GM23248 (cell line): ENCODE measurements at regions not wholly inside any gene's neighbourhood (a gene's known extent, or its start where the extent isn't known, plus 50 kb on each side); places are given as distances from the start of the nearest gene placed in this dataset.

ENCODE experiments used
- DNase-seq: peaks from one replicate; pipeline ENCODE4 v3.0.0-alpha.2; 2015
- H2AFZ ChIP-seq: fragments of 200-600 bp; sonication (generic); 2 replicates; pipeline ENCODE4 v1.6.1; 2016; ENCODE audit warnings: antibody characterized with exemption
- H3F3A ChIP-seq: fragments of 200-600 bp; sonication (generic); 2 replicates; pipeline ENCODE4 v1.6.1; 2016; ENCODE audit warnings: mild to moderate bottlenecking, antibody characterized with exemption, mixed run types; ENCODE audit not compliant: insufficient read depth
- H3K27ac ChIP-seq: fragments of 200-600 bp; sonication (generic); 2 replicates; pipeline ENCODE4 v1.5.1; 2016; ENCODE audit warnings: mild to moderate bottlenecking
- H3K27me3 ChIP-seq: fragments of 200-600 bp; sonication (generic); replicated peaks from 2 replicates; pipeline ENCODE4 v1.6.1; 2016; ENCODE audit warnings: mild to moderate bottlenecking; ENCODE audit not compliant: insufficient read depth
- H3K36me3 ChIP-seq: fragments of 200-600 bp; sonication (generic); 2 replicates; pipeline ENCODE4 v1.6.1; 2016; ENCODE audit warnings: low read depth, mild to moderate bottlenecking
- H3K4me1 ChIP-seq: fragments of 200-600 bp; sonication (generic); 2 replicates; pipeline ENCODE4 v1.6.1; 2016; ENCODE audit warnings: mild to moderate bottlenecking; ENCODE audit not compliant: insufficient read depth
- H3K4me2 ChIP-seq: fragments of 200-600 bp; sonication (generic); one replicate; pipeline ENCODE4 v1.6.1; 2016; ENCODE audit warnings: mild to moderate bottlenecking; ENCODE audit not compliant: unreplicated experiment
- H3K4me3 ChIP-seq: fragments of 200-600 bp; sonication (generic); 2 replicates; pipeline ENCODE4 v1.5.1; 2016; ENCODE audit warnings: mild to moderate bottlenecking
- H3K79me2 ChIP-seq: fragments of 200-600 bp; sonication (generic); 2 replicates; pipeline ENCODE4 v1.6.1; 2016; ENCODE audit warnings: mild to moderate bottlenecking; ENCODE audit not compliant: insufficient read depth
- H3K9ac ChIP-seq: fragments of 200-600 bp; sonication (generic); 2 replicates; pipeline ENCODE4 v1.6.1; 2016; ENCODE audit warnings: mild to moderate bottlenecking
- H3K9me2 ChIP-seq: fragments of 200-600 bp; sonication (generic); 2 replicates; pipeline ENCODE4 v1.6.1; 2016; ENCODE audit warnings: mixed run types, mild to moderate bottlenecking, moderate library complexity; ENCODE audit not compliant: insufficient read depth
- H3K9me3 ChIP-seq: fragments of 200-600 bp; sonication (generic); one replicate; pipeline ENCODE4 v1.6.1; 2017; ENCODE audit warnings: low read depth
- H4K20me1 ChIP-seq: fragments of 200-600 bp; sonication (generic); 2 replicates; pipeline ENCODE4 v1.6.0; 2016; ENCODE audit not compliant: insufficient read depth
- EZH2 ChIP-seq: fragments of 200-600 bp; sonication (generic); IDR thresholded peaks from 2 replicates; pipeline ENCODE4 v1.6.1; 2018; ENCODE audit warnings: antibody characterized with exemption, mild to moderate bottlenecking; ENCODE audit not compliant: insufficient read depth, poor library complexity, severe bottlenecking
- EZH2phosphoT487 ChIP-seq: fragments of 200-600 bp; sonication (generic); IDR thresholded peaks from 2 replicates; pipeline ENCODE4 v1.6.1; 2018; ENCODE audit warnings: antibody characterized with exemption, moderate library complexity, mild to moderate bottlenecking, low read depth; ENCODE audit not compliant: insufficient read depth
- WGBS, 2 experiments: methylation state at CpG; one replicate each; pipeline ENCODE4 v1.1.6; 2015 to 2017; ENCODE audit warnings: low lambda C conversion rate in 2 of 2, low coverage in 1 of 2; ENCODE audit errors: missing lambda C conversion rate in 2 of 2; 5-methylcytosine and 5-hydroxymethylcytosine counted together
- in situ Hi-C: fragments of 300-500 bp; cut with MboI; formaldehyde crosslinking; loops from 2 replicates; pipeline ENCODE4 v1.15.0; 2020

DNA sequence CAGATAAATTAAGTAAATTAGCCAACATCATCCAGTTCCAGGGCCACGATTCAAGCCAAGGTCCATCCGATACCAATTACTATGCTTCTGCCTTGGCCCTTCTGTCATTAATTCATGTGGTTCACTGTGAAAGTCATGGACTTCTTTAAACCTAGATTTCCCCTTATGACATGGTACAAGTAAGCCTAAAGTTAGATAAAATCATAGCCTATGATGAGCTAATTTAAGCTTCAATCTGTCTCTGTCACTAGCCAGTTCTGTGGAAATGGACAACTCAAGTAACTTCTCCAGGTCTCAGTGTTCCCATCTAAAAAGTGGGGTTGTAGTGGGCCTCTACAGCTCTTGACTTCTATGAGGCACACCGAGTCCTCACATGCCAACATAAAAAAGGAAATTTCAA lies 225.5 kb upstream of the MARCKS start:
- 51 to 54% methylated on average over 3 of the region's 3 CpGs for WGBS, 2 experiments
- H3K27ac ChIP-seq: peak overlapping the region; percentile 89
- H3K4me2 ChIP-seq: peak overlapping the region; percentile 92
- H3K9ac ChIP-seq: peak overlapping the region; percentile 73
- peaks cover 61% of the 10 kb centered on the region for H3K4me1 ChIP-seq
- no peaks in the 10 kb centered on the region for H4K20me1 ChIP-seq
- H2AFZ ChIP-seq: no peak overlapping the region
- DNase-seq: peak; percentile 24
- no peak for TF ChIP-seq EZH2
- TF ChIP-seq EZH2phosphoT487: no peak
- no peaks in the 10 kb centered on the region for H3K9me3 ChIP-seq
- no peaks in the 10 kb centered on the region for H3K36me3 ChIP-seq
- no peaks in the 10 kb centered on the region for H3K79me2 ChIP-seq
- H3K4me3 ChIP-seq: peak overlapping the region; percentile 63; the same call in 1 of the 2 replicates
- no peaks in the 10 kb centered on the region for H3K27me3 ChIP-seq
- H3K9me2 ChIP-seq: no peaks in the 10 kb centered on the region
- in situ Hi-C loops: no loop called here
- peaks cover 37% of the 10 kb centered on the region for H3F3A ChIP-seq

DNA sequence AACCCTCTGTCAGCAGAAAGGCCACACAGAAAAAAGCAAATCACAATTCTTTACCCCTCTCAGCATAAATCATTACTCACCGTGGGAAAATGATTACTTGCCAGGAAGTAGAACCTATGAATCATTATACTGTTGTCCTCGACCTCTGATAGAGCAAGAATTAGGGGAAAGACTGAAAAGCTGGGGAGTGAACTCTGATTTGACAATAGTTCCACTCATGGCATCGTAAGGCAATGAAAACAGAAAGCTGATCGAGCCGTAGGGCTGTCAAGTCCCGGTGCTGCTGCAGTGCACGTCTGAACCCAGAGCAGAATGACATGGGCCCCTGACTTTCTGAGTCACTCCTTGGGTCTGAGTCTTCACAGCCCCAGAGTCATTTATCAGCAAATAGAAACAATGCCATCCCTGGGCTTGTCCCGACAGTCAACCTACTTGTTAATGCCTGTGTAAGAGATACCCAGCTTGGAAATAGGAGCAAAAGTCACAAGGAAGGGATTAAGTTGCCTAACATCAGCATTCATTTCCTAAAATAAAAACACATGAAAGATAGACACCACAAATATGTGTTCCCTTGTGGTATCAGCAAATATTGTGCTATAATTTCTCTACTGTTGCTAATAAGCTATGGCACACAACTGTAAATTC lies 224.8 kb upstream of the MARCKS start:
- Histone ChIP-seq H3K9me2 (no peaks in the 10 kb centered on the region), H3K4me2 (peak overlapping the region; percentile 92), H2AFZ (peak overlapping the region; percentile 51), H3K79me2 (no peaks in the 10 kb centered on the region), H3K27me3 (no peaks in the 10 kb centered on the region), H3K9ac (peak overlapping the region; percentile 73), H3K9me3 (no peaks in the 10 kb centered on the region), H3K27ac (peak overlapping the region; percentile 89), H4K20me1 (no peaks in the 10 kb centered on the region), H3F3A (peaks cover 37% of the 10 kb centered on the region), H3K36me3 (no peaks in the 10 kb centered on the region), H3K4me3 (peak overlapping the region; percentile 63), H3K4me1 (peaks cover 61% of the 10 kb centered on the region)
- peak; percentile 89 for DNase-seq
- 0 to 1% methylated on average over 8 of the region's 8 CpGs for WGBS, 2 experiments
- TF ChIP-seq EZH2phosphoT487: 0 out of 2 replicates have a peak, but pooled peaks have one; percentile 81
- TF ChIP-seq EZH2: no peak
- in situ Hi-C loops: no loop called here

DNA sequence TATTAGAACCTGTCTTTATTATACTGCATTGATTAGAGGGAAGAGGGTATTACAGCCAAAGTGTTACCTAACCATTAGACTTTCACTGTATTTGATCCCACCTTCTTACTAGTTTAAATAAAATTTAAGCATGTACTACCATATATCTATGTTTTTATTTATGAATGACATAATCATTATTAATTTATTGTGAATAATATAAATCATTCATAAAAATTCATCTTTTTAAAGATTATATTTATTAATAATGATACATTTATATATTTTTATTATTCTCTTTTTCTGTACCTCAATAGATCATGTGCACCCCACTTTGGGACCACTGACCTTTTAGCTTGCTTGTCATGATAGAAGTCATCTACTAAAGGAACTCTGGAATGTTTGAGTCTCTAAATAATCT lies 223.5 kb upstream of the MARCKS start:
- Histone ChIP-seq H3K4me1 (peaks cover 61% of the 10 kb centered on the region), H3K9me3 (no peaks in the 10 kb centered on the region), H3K79me2 (no peaks in the 10 kb centered on the region), H3K27ac (no peak overlapping the region), H3F3A (peaks cover 37% of the 10 kb centered on the region), H3K4me2 (no peak overlapping the region), H3K9me2 (no peaks in the 10 kb centered on the region), H3K9ac (no peak overlapping the region), H2AFZ (no peak overlapping the region), H3K36me3 (no peaks in the 10 kb centered on the region), H3K27me3 (no peaks in the 10 kb centered on the region), H3K4me3 (no peak overlapping the region), H4K20me1 (no peaks in the 10 kb centered on the region)
- DNase-seq: no peak
- TF ChIP-seq EZH2phosphoT487: no peak
- TF ChIP-seq EZH2: no peak
- in situ Hi-C loops: no loop called here

DNA sequence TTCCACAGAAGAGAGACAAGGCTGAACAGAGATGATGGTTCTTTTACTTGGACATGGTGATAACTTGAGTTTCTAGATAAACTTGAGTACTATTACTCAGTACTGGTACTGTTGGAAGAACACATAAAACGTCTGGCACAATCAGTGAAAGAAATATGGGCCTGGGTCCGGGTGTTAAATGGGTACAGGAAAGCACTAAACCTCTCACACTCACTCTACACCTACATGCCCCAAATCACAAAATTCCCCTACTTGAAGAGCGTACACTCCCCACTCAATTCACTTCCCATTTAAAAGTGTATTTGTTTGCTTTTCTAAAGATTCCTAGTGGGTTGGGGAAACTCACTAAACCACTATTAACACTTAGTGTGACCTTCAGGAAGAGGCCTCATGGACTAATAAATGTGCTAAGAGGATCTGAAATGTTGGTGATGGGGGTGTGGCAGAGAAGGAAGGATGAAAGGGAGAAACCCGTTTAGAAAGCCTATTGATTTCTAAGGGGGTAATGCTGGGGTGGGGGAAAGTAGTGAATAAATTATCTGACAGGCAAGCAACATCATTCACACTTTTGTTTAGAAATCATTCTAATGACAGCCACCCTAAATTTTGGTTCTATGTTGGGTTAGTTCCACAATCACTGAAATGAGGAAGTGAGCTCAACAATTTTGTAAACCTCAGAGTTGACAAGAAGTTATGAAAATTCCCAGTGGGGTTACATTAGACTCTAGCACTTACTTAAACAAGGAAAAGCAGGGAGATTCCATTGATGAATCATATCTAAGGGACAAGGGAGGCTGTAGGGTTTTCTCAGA lies 222.6 kb upstream of the MARCKS start:
- H3K27me3 ChIP-seq: no peaks in the 10 kb centered on the region
- no peaks in the 10 kb centered on the region for H3K36me3 ChIP-seq
- peak overlapping the region; percentile 21 for H3K4me2 ChIP-seq
- no peak for TF ChIP-seq EZH2
- no peak for TF ChIP-seq EZH2phosphoT487
- H3K9me2 ChIP-seq: no peaks in the 10 kb centered on the region
- H3K79me2 ChIP-seq: no peaks in the 10 kb centered on the region
- H3K9ac ChIP-seq: no peak overlapping the region
- peaks cover 61% of the 10 kb centered on the region for H3K4me1 ChIP-seq
- in situ Hi-C loops: no loop called here
- H4K20me1 ChIP-seq: no peaks in the 10 kb centered on the region
- H2AFZ ChIP-seq: no peak overlapping the region
- no peak overlapping the region for H3K4me3 ChIP-seq
- peaks cover 37% of the 10 kb centered on the region for H3F3A ChIP-seq
- whole genome bisulfite sequencing, 2 experiments: 82 to 86% methylated on average over 4 of the region's 4 CpGs
- no peaks in the 10 kb centered on the region for H3K9me3 ChIP-seq
- peak; percentile 69 for DNase-seq
- peak overlapping the region; percentile 14; the same call in 1 of the 2 replicates for H3K27ac ChIP-seq
